SKM-1 treated with dmso at 0.1 percent for 144 hours (cell line): ENCODE measurements at regions not wholly inside any gene's neighbourhood (a gene's known extent, or its start where the extent isn't known, plus 50 kb on each side); places are given as distances from the start of the nearest gene placed in this dataset.
A peak's percentile ranks its signal among the peaks of the same experiment; 100 is the strongest.

Source experiments
- DNase-seq: peaks from one replicate; lab custom pipeline; 2025; ENCODE audit not compliant: unreplicated experiment; lab: John Stamatoyannopoulos, UW

- no peak for DNase-seq
Observed at GRCh38 chr6:105771313-105771970, 314.7 kb upstream of the PRDM1 start.

GRCh38 chr6:105769987-105770386 lies 316.1 kb upstream of the PRDM1 start:
- DNase-seq, result no peak

DNA sequence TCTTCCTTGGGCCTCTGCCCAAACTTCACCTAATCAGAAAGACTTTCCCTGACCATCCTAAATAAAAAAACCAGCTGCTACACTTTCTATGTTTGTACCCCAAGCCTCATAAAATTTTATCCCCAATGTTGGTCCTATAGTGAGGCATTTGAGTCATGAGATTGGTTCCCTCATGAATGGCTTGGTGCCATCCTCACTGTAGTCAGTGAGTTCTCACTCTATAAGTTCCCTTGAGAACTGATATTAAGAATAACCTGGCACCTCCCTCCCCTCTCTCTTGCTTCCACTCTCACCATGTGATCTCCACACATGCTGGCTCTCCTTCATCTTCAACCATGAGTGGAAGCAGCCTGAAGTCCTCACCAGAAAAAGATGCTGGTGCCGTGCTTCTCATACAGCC lies 316.9 kb upstream of the PRDM1 start:
- no peak for DNase-seq

GRCh38 chr6:105767541-105767940 lies 318.6 kb upstream of the PRDM1 start:
- no peak for DNase-seq

GRCh38 chr6:105765239-105765638 lies 320.9 kb upstream of the PRDM1 start:
- no peak for DNase-seq

GRCh38 chr6:105764315-105764714 lies 321.8 kb upstream of the PRDM1 start:
- no peak for DNase-seq

DNA sequence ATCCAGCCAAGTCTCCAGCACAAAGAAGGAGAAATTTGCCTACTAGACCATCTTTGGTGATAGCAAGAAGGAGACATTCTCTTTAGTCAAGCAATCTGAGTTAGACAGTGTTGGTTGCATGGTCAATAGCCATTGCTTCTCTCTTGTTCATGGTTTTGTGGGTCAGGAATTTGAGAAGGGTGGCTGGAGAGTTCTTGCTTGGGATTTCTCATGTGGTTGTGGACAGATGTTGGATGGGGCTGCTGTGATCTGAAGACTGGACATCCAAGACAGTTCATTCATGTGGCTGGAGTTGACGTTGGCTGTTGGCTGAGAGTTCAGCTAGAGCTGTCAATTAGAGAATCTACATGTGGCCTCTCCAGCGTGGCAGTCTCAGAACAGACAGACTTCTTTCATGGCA lies 322.3 kb upstream of the PRDM1 start:
- no peak for DNase-seq

DNA sequence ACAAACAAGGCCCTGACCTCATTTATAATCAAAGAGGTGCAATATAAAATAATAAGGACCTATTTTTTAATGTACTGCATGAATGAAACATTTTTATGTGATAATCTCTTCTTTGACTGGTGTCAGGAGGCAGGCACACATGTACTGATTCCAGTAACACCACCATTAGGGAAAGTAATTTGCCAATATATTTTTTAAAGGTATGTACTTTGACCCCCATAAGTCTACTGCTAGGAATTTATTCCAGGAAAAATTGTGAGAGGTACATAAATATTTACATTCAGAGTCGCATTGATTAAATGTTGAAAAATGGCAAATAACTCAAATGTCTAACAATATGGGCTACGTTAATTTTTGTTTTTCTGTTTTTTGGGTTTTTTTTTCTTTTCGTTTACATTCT lies 325.4 kb upstream of the PRDM1 start:
- no peak for DNase-seq

- no peak for DNase-seq
Observed at GRCh38 chr6:105759946-105760345, 326.2 kb upstream of the PRDM1 start.

- no peak for DNase-seq
Observed at GRCh38 chr6:105759015-105759414, 327.1 kb upstream of the PRDM1 start.

DNA sequence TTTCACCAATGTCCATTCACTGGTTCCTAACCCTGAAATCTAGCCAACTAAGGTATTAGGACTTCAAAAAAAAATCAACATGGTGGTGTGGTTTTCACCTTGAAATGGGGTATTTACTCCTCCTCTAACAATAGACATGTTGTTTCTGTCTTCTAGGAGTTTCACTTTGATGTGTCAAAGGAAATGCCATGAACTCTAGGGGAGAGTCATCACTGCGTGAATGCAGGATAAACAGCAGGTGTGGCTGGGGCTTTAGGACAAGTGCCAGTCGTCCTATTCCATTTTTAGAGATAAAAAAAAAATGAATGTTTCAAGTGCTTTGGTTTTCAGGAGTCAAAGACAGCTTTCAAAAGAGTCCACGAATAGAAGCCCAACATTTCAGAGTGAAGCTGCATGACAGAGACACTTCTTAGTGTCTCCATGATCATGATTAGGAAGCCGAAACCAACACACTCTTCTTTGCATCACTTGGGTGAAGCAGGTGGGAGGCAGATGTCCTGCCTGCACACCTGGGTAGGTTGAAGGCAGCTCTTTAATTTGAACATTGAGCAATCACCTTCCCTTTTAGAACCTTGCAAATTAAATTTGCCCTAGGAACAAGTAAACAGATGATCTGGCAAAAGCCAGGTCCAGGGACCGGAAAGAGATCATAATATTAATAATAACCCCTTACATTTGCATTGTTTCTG lies 328.5 kb upstream of the PRDM1 start:
- DNase-seq, result no peak

DNA sequence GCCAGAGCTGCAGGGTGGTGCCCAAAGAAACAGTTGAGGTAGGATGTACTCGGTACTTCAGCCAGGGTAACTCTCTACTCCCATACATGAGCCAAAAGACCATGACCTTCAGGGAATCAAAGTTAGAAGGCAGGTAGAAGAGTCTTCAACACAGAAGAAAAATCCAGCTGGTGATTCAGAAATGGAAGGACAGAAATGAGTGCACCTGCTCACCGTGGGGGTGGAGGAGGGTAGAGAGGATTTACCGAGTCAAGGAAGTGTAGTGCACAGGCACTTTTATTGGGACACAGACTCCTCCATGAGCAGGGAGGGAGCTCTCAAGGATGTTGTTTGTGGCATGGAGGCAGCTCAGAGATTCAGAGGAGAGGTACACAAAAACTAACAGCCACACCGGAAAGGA lies 330.3 kb upstream of the PRDM1 start:
- no peak for DNase-seq

DNA sequence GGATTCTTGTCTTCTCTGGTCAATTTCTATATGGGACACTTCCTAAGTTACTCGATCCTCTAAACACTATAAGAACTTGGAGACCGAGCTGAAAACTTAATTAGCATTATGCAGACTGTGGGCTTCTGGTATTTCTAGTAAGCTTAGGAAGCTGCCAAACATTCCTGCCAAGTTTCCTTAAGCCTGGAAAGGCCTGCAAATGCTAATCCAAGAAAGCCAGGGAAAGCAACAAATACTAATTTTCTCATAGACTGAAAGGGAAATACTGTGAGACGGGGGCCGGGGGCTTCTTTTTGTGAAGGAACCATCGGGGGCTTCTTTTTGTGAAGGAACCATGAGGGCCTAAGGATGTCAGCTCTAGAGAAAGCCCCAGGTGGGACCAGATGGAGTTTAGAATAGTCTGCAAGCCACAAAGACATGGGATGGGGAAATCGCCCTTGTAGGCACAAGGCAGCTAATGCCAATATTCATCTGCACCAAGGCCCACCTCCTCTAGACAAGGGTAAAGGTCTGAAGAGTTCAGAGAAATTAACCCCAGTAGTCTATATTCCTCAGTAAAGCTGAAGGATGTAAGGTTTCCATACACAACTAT lies 332.4 kb upstream of the PRDM1 start:
- no peak for DNase-seq

DNA sequence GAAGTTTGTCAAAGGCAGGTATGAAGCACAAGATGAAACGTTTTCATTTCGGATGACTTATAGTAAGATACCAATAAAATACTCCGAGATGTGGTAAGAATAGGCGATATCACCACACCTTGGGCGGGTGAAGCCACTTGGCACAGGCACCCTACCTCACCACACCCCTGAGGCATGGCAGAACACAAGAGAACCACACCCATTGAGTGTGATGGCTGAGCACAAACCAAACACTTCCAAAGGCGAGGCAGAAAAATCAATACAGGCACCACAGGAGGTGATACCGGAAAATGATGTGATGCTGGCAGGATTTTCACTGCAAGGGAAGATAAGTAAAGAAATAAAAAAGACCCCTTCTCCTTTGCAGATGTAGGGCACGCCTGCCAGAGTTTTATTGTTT lies 332.9 kb upstream of the PRDM1 start:
- no peak for DNase-seq

DNA sequence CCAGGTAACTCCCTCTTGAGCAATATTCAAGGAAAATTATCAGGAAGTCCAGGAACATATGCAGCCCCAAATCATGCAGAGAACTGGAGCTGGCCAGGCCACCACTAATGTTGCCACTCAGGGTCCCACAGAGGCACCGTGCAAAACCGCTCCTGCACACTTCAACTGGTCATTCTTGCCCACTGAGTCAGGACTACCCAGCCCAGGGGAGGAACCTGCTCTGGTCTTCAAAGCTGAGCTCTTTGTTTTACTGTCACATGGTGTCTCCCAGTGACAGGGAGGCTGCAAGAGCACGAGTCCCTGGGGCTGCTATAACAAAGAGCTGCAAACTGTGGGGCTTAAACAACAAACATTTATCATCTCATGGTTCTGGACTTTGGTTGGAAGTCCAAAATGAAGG lies 336.0 kb upstream of the PRDM1 start:
- no peak for DNase-seq

GRCh38 chr6:105748737-105749161 lies 337.4 kb upstream of the PRDM1 start:
- DNase-seq, result peak; percentile 84

GRCh38 chr6:105747823-105748405 lies 338.2 kb upstream of the PRDM1 start:
- DNase-seq, result no peak

- no peak for DNase-seq
Observed at GRCh38 chr6:105746509-105746908, 339.6 kb upstream of the PRDM1 start.

GRCh38 chr6:105746130-105746505 lies 340.0 kb upstream of the PRDM1 start:
- DNase-seq, result no peak

- no peak for DNase-seq
Observed at GRCh38 chr6:105745464-105746129, 340.5 kb upstream of the PRDM1 start.

- no peak for DNase-seq
Observed at GRCh38 chr6:105744815-105745214, 341.3 kb upstream of the PRDM1 start.
